ENCODE measurements at regions not wholly inside any gene's neighbourhood (a gene's known extent, or its start where the extent isn't known, plus 50 kb on each side); places are given as distances from the start of the nearest gene placed in this dataset.

DNA sequence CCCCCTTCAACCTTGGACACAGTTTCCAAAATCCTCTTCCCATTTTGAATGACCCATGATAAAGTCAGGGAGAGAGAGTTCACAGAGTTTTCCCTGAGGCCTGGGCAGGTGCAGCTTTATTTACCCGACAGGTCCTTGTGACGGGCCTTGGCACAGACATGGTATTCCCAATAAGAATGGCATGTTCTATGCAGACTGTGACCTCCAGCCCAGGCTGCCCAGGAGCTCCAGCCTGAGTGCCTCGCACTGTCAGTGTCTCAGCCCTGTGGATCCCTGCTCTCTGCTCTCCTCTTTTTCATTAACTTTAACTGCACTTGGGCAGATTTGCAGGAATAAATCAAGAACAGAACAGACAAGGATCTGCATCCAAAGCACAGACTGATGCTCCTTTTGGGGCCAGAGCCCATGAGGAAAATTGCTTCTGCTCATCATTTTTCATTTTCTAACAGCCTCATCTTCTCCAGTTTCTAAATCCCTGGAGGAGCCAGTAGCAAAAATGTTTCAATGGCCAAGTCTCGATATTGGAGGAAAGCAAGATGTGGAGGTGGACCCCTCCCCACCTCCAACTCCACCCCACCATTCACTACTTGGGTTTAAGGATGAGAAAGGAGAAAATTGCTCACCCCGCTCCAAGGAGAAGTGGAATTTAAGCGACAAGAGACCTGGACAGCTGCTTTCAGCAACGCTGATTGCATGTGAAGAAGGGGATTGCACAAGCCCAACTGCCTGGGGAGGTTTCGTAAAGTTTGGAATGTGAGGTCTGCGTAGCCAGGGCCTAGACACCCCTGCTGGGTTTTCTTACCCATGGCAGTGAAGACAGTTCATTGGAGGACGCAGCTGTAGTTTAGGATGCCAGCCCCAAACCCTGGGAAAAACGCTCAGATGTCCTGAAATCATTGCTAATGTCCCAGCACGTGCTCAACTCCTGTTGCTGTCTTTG is 225.9 kb downstream of the WDR11 start:
- no peaks in the 10 kb centered on the region for H3K4me1 Mint-ChIP-seq
- no peak overlapping the region for H3K27ac Mint-ChIP-seq
- H3K9me3 ChIP-seq (ENCODE audit: control insufficient read depth, low read length, poor library complexity, severe bottlenecking) = no peaks in the 10 kb centered on the region
- no peaks in the 10 kb centered on the region for H3K36me3 Mint-ChIP-seq (ENCODE audit: low read depth)
- H3K27me3 Mint-ChIP-seq = peaks cover 14% of the 10 kb centered on the region
- ATAC-seq (no peak), DNase-seq (no peak)
- no peak overlapping the region for H3K4me3 Mint-ChIP-seq

DNA sequence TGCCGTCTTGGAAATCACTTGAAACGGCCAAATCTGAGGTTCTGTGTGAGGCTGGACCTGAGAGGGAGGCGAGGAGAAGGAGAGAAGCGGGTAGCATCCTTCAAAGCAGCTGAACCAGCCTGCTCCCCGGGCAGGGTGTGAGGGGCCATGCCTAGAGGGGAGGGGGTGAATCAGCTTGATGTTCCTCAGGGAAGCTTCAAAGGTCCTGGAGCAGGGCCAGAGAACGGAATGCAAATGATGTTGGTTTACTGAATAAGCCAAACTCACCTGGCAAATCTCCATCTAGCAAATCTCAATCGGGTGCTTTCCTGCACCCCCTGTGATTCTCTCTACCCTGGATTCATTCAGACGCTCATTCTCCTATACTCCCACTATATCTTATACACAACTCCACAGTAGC is 226.9 kb downstream of the WDR11 start:
- no peaks in the 10 kb centered on the region for H3K9me3 ChIP-seq (ENCODE audit: control insufficient read depth, low read length, poor library complexity, severe bottlenecking)
- Mint-ChIP-seq H3K36me3 (ENCODE audit: low read depth) (no peaks in the 10 kb centered on the region), H3K4me3 (no peak overlapping the region), H3K4me1 (no peaks in the 10 kb centered on the region), H3K27me3 (peaks cover 14% of the 10 kb centered on the region), H3K27ac (no peak overlapping the region)
- DNase-seq (no peak), ATAC-seq (no peak)

DNA sequence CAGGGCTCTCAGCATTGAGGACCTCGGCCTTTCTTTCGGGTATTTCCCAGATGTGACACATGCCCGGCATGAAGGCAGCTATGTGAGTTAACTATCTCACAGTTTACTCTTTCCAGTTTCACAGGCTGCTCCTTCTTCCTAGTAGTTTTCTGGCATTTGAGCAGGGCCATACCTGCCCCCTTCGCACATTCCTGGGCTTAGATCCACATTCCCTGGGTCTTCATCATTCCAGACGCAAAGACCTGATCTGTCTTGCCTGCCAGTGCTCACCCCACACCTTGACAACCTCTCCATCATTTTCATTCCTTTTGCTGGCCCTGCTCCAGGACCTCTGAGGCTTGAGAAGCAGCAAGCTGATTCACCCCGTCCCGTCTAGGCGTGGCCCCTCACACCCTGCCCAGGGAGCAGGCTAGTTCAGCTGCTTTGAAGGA is 227.5 kb downstream of the WDR11 start:
- ATAC-seq (no peak), DNase-seq (no peak)
- H3K4me3 Mint-ChIP-seq = no peak overlapping the region
- H3K36me3 Mint-ChIP-seq (ENCODE audit: low read depth) = no peaks in the 10 kb centered on the region
- no peaks in the 10 kb centered on the region for H3K9me3 ChIP-seq (ENCODE audit: control insufficient read depth, low read length, poor library complexity, severe bottlenecking)
- peaks cover 14% of the 10 kb centered on the region for H3K27me3 Mint-ChIP-seq
- no peaks in the 10 kb centered on the region for H3K4me1 Mint-ChIP-seq
- H3K27ac Mint-ChIP-seq = no peak overlapping the region

DNA sequence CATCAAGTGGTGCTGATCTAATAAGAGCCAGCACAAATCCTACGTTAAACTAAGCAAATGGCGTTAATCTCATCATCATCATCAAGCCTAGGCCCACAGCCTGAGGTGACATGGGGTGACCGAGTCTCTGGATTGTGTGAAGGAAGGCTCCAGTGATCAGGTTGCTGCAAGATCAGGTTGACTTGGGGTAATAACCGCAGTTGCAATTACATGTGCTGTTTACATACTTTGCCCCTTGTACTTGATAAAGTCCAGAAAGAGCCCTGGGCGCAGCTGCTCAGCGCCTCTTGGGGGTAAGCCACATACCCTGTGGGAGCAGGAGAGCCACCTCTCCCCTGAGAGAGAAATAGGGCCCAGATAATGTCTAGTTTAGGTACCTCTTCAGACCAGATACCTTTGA is 228.1 kb downstream of the WDR11 start:
- DNase-seq = no peak
- Mint-ChIP-seq H3K4me1 (no peaks in the 10 kb centered on the region), H3K27me3 (peaks cover 14% of the 10 kb centered on the region), H3K27ac (no peak overlapping the region), H3K4me3 (no peak overlapping the region), H3K36me3 (ENCODE audit: low read depth) (no peaks in the 10 kb centered on the region)
- no peaks in the 10 kb centered on the region for H3K9me3 ChIP-seq (ENCODE audit: control insufficient read depth, low read length, poor library complexity, severe bottlenecking)
- no peak for ATAC-seq

DNA sequence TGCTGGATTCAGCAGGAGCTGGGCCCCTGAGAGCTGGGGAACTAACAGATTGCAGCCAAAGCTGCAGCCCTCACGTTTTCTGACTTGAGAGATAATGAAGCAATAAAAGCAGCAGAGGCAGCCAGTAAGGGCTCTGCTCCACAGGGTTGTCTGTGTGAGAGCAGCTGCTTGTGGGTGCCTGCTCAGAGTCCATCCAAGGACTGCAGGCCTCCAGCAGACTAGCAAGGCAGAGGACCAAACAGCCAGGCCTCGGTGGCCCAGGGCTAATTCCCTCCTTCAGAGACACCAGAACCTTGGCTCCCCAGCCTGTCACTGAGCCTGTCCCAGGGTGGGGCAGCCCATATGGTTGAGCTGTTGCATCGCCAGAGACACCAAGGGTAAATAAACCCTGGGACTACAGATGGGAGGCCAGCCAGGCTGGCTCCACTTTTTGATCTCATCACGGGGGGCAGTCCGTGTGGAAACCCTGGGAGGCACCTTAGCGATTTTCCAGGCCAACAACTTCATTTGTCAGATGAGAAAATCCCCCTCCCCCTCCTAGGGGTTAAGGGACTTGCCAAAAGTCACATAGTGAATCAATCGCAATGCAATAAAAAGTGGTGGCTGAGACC is 229.2 kb downstream of the WDR11 start:
- ATAC-seq = no peak
- H3K27me3 Mint-ChIP-seq = peaks cover 20% of the 10 kb centered on the region
- H3K4me1 Mint-ChIP-seq = no peaks in the 10 kb centered on the region

DNA sequence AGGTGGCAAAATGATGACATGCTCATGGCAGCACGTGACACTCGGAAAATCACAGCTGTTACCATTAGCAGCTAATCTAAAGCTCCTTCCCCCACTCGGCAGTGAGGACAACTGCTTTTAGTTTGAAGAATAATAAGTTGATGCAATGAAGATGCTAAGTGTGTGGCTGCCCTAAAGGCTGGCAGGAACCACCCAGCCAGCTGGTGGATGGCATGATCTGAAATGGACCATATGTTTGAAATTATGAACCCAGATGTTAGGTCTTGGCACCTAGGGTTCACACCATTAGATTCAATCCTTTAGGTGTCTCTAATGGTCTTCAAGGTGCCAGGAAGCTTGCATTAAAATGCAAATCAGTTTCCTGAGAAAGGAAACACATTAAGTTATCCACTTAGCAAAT is 230.1 kb downstream of the WDR11 start:
- H3K36me3 Mint-ChIP-seq (ENCODE audit: low read depth) = no peaks in the 10 kb centered on the region
- no peaks in the 10 kb centered on the region for H3K4me1 Mint-ChIP-seq
- no peak for DNase-seq
- H3K27ac Mint-ChIP-seq = no peak overlapping the region
- peaks cover 20% of the 10 kb centered on the region for H3K27me3 Mint-ChIP-seq
- H3K9me3 ChIP-seq (ENCODE audit: control insufficient read depth, low read length, poor library complexity, severe bottlenecking) = no peaks in the 10 kb centered on the region
- ATAC-seq = no peak
- no peak overlapping the region for H3K4me3 Mint-ChIP-seq

More for the DNA sequence above, 229.2 kb downstream of the WDR11 start:
- Mint-ChIP-seq H3K27ac (no peak overlapping the region), H3K4me3 (no peak overlapping the region), H3K36me3 (ENCODE audit: low read depth) (no peaks in the 10 kb centered on the region)
- no peaks in the 10 kb centered on the region for H3K9me3 ChIP-seq (ENCODE audit: control insufficient read depth, low read length, poor library complexity, severe bottlenecking)
- no peak for DNase-seq

DNA sequence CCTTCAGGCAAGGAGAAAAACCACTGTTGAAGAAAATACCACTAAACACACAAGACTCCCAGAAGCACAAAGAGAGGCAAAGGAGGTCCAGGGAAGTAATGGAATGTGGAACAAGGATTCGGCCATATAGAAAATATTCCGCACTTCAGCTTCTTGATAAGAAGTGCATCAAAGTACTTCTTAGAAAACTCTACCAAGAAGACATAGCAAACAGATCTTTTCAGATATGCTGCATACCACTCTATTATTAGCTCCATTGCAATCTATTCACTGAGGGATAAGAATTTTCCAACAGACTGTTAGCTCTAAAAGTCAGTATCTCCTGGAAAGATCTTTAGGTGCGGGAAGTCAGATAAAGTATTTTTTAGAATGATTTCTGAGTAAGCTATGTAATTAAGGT is 231.8 kb downstream of the WDR11 start:
- Mint-ChIP-seq H3K36me3 (ENCODE audit: low read depth) (no peaks in the 10 kb centered on the region), H3K4me1 (no peaks in the 10 kb centered on the region), H3K4me3 (no peak overlapping the region), H3K27me3 (peaks cover 20% of the 10 kb centered on the region), H3K27ac (no peak overlapping the region)
- no peaks in the 10 kb centered on the region for H3K9me3 ChIP-seq (ENCODE audit: control insufficient read depth, low read length, poor library complexity, severe bottlenecking)
- DNase-seq (no peak), ATAC-seq (no peak)

DNA sequence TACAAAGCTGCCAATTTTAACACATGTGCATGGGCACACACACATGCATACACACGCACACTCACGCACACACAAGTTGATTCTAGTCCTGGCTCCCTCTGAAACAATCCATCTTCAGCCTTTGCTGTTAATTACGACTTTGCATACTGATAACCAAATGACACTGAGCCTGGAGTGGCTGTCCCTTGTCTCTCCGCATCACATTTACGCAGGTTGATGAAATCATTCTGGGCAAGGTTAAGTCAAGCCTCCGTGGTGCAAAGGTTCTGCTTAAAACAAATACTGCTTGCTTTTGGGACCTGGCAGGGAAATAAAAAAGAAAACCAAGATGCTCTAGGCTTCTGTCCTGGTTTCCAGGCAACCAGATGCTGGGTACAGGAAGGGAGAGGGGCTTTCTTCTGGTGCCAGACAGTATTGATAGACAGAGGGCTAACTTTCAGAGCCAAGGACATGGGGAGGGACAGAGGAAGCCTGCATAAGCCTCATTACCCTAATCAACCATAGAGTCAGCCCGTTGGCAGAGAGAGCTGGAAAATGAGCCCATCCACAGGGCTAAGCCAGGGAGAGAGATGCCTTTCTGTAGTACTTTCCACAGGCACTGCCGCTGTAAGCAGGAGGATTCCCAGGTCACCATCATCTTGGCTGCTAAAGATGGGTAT is 233.0 kb downstream of the WDR11 start:
- no peaks in the 10 kb centered on the region for H3K4me1 Mint-ChIP-seq
- H3K36me3 Mint-ChIP-seq (ENCODE audit: low read depth) = no peaks in the 10 kb centered on the region
- H3K4me3 Mint-ChIP-seq = no peak overlapping the region
- ATAC-seq (no peak), DNase-seq (no peak)
- H3K27me3 Mint-ChIP-seq = peaks cover 12% of the 10 kb centered on the region
- H3K27ac Mint-ChIP-seq = no peak overlapping the region
- H3K9me3 ChIP-seq (ENCODE audit: control insufficient read depth, low read length, poor library complexity, severe bottlenecking) = no peaks in the 10 kb centered on the region

DNA sequence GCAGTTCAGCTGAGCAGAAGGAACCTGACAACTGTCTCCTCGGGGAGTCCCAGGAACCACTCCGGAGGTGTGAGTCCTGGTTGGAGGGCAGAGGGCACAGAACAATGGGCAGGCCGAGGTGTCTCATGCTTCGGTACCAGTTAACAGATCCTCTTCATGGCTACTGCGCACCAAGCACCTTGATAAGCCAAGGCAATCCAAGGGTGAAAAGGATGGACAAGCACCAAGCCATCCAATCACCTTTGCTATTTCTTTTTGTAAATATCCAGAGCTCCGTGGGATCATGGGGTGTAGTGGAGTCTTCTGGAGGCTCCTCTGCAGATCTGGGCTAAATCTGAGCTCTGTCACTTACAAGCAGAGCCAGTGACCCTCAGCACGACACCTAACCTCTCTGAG is 233.5 kb downstream of the WDR11 start:
- no peak for ATAC-seq

DNA sequence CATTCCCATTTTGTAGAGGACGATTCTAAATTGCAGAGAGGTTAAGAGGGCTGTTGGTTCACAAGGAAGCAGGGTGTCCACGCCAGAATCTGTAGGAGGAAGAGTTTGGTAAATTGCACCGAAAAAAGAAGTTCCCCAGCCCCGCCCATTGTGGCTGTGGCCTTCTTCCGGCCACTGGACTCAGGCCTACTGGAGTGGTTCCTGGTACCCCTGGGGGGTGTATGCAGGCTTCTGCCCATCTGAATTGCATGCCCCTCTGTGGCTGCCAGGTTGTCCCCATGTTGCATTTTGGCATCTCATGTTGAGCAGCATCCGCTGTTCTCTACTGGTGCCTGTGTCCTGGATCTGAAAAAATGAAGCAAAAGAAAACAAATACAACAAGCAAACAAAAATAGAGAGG is 234.2 kb downstream of the WDR11 start:
- H3K9me3 ChIP-seq (ENCODE audit: control insufficient read depth, low read length, poor library complexity, severe bottlenecking) = no peaks in the 10 kb centered on the region
- peaks cover 12% of the 10 kb centered on the region for H3K27me3 Mint-ChIP-seq
- no peaks in the 10 kb centered on the region for H3K4me1 Mint-ChIP-seq
- H3K4me3 Mint-ChIP-seq = no peak overlapping the region
- H3K36me3 Mint-ChIP-seq (ENCODE audit: low read depth) = no peaks in the 10 kb centered on the region
- DNase-seq (no peak), ATAC-seq (no peak)
- H3K27ac Mint-ChIP-seq = no peak overlapping the region

More for the DNA sequence above, 233.5 kb downstream of the WDR11 start:
- Mint-ChIP-seq H3K36me3 (ENCODE audit: low read depth) (no peaks in the 10 kb centered on the region), H3K27me3 (peaks cover 12% of the 10 kb centered on the region), H3K27ac (no peak overlapping the region), H3K4me1 (no peaks in the 10 kb centered on the region), H3K4me3 (no peak overlapping the region)
- DNase-seq = no peak
- no peaks in the 10 kb centered on the region for H3K9me3 ChIP-seq (ENCODE audit: control insufficient read depth, low read length, poor library complexity, severe bottlenecking)

DNA sequence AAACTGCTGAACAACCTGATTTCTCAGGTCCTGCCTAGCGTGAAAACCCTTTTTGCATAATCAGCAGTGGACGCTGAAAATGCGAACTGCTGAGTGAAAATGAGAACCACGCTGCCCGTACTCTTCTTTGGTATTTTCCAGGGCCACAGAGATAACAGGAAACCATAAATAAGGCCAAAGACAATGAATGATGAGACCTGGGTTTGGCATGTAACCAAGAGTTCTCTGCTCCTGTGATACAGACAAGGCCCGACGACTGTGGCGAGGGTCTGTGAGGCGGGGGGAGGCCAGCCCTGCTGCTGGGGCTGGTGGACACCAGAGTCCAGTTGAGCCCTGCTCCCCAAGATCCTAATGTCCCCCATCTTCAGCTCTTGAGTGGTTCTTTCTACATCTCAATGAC is 236.0 kb downstream of the WDR11 start:
- H3K9me3 ChIP-seq (ENCODE audit: control insufficient read depth, low read length, poor library complexity, severe bottlenecking) = no peaks in the 10 kb centered on the region
- DNase-seq (no peak), ATAC-seq (no peak)
- Mint-ChIP-seq H3K27ac (no peak overlapping the region), H3K4me1 (no peaks in the 10 kb centered on the region), H3K36me3 (ENCODE audit: low read depth) (no peaks in the 10 kb centered on the region), H3K27me3 (peaks cover 6% of the 10 kb centered on the region), H3K4me3 (no peak overlapping the region)

DNA sequence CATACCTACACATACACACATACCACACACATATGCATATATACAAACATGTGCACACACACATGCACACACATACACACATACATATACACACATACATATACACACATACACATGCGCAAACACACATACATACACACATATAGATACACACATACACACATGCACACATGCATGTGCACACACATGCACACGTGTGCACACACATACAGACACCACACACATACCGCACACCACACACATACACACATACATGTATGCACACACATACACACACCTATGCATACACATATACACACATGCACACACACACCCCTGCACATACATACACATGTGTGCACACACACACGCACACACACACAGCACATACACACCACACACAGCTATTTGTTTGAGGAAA is 236.5 kb downstream of the WDR11 start:
- Mint-ChIP-seq H3K4me1 (no peaks in the 10 kb centered on the region), H3K27me3 (peaks cover 6% of the 10 kb centered on the region), H3K36me3 (ENCODE audit: low read depth) (no peaks in the 10 kb centered on the region), H3K4me3 (no peak overlapping the region), H3K27ac (no peak overlapping the region)
- DNase-seq (no peak), ATAC-seq (no peak)
- no peaks in the 10 kb centered on the region for H3K9me3 ChIP-seq (ENCODE audit: control insufficient read depth, low read length, poor library complexity, severe bottlenecking)

DNA sequence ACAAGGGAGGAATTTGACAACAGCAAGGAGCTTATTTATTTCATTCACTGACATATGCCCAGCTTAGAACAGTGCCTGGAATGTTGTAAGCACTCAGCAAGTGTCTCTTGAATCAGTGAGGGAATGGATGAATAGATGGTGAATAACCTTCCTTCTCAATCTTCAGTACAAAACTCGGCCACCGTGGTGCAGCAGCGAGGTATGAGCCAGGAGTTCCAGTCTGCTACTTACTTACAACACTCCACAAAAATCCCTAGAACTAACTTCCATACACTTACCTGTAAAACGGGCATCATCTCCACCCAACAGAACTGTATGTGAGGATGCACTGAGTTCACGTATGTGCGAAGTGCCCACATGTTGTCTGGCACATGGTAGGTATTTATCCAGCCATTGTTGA is 237.4 kb downstream of the WDR11 start:
- DNase-seq (no peak), ATAC-seq (no peak)
- no peak overlapping the region for H3K4me3 Mint-ChIP-seq
- no peaks in the 10 kb centered on the region for H3K4me1 Mint-ChIP-seq
- peaks cover 6% of the 10 kb centered on the region for H3K27me3 Mint-ChIP-seq
- H3K27ac Mint-ChIP-seq = no peak overlapping the region
- H3K36me3 Mint-ChIP-seq (ENCODE audit: low read depth) = no peaks in the 10 kb centered on the region
- no peaks in the 10 kb centered on the region for H3K9me3 ChIP-seq (ENCODE audit: control insufficient read depth, low read length, poor library complexity, severe bottlenecking)

All from T-helper 17 cell (primary cell).